Neural cell (in vitro differentiated cells): ENCODE measurements at regions not wholly inside any gene's neighbourhood (a gene's known extent, or its start where the extent isn't known, plus 50 kb on each side); places are given as distances from the start of the nearest gene placed in this dataset.

Source experiments
- H2AFZ ChIP-seq: fragments of 200-600, 300-800 bp; sonication (generic), shearing (Covaris generic); 2 replicates; pipeline ENCODE4 v1.6.0; 2014; ENCODE audit warnings: low read depth, mild to moderate bottlenecking, antibody characterized with exemption, low read length, moderate library complexity
- H3F3A ChIP-seq: fragments of 200-600 bp; shearing (Covaris generic); 2 replicates; pipeline ENCODE4 v1.6.1; 2016; ENCODE audit warnings: mild to moderate bottlenecking, moderate library complexity, mixed read lengths, antibody characterized with exemption, low read length; ENCODE audit not compliant: insufficient read depth, poor library complexity, severe bottlenecking
- H3K27ac ChIP-seq: fragments of 200-600, 300-800 bp; sonication (generic), shearing (Covaris generic); 2 replicates; pipeline ENCODE4 v1.5.1; 2014; ENCODE audit warnings: mild to moderate bottlenecking, low read length, moderate library complexity
- H3K27me3 ChIP-seq: fragments of 300-800, 200-600 bp; sonication (generic), shearing (Covaris generic); 2 replicates; pipeline ENCODE4 v1.6.0; 2014; ENCODE audit warnings: mild to moderate bottlenecking, low read depth, low read length, moderate library complexity; ENCODE audit not compliant: insufficient read depth
- H3K36me3 ChIP-seq: fragments of 300-800, 200-600 bp; sonication (generic), shearing (Covaris generic); 2 replicates; pipeline ENCODE4 v1.5.1; 2014; ENCODE audit warnings: mild to moderate bottlenecking, antibody characterized with exemption, low read length, moderate library complexity; ENCODE audit not compliant: insufficient read depth
- H3K4me2 ChIP-seq: fragments of 300-800, 200-600 bp; sonication (generic), shearing (Covaris generic); 2 replicates; pipeline ENCODE4 v1.6.0; 2014; ENCODE audit warnings: mild to moderate bottlenecking, low read length
- H3K4me3 ChIP-seq: fragments of 300-800, 200-600 bp; sonication (generic), shearing (Covaris generic); 2 replicates; pipeline ENCODE4 v1.5.1; 2014; ENCODE audit warnings: mild to moderate bottlenecking, low read length, moderate library complexity
- H3K79me2 ChIP-seq: fragments of 200-600 bp; shearing (Covaris generic); replicated peaks from 2 replicates; pipeline ENCODE4 v1.6.0; 2014; ENCODE audit warnings: mild to moderate bottlenecking, low read length, moderate library complexity; ENCODE audit not compliant: insufficient read depth
- H3K9ac ChIP-seq: fragments of 300-800, 200-600 bp; sonication (generic), shearing (Covaris generic); 2 replicates; pipeline ENCODE4 v1.6.1; 2016; ENCODE audit warnings: mild to moderate bottlenecking, low read length, mixed read lengths
- H3K9me2 ChIP-seq: fragments of 200-600 bp; shearing (Covaris generic); 2 replicates; pipeline ENCODE4 v1.6.1; 2016; ENCODE audit warnings: mild to moderate bottlenecking, low read length, mixed read lengths; ENCODE audit not compliant: insufficient read depth
- H3K9me3 ChIP-seq: fragments of 200-600, 300-800 bp; sonication (generic), shearing (Covaris generic); 2 replicates; pipeline ENCODE4 v1.6.1; 2016; ENCODE audit warnings: mild to moderate bottlenecking, mixed run types, low read length, moderate library complexity, mixed read lengths
- H4K20me1 ChIP-seq: fragments of 200-600 bp; shearing (Covaris generic); 2 replicates; pipeline ENCODE4 v1.6.1; 2016; ENCODE audit warnings: mild to moderate bottlenecking, mixed run types; ENCODE audit not compliant: insufficient read depth
- CTCF ChIP-seq: fragments of 450-650 bp; IDR thresholded peaks from 2 replicates; pipeline ENCODE4 v1.5.1; 2014; ENCODE audit warnings: antibody characterized with exemption, mild to moderate bottlenecking, moderate library complexity; ENCODE audit not compliant: poor library complexity, severe bottlenecking
- EP300 ChIP-seq: fragments of 450-650 bp; conservative IDR thresholded peaks from 2 replicates; pipeline ENCODE4 v1.6.1; 2014; ENCODE audit warnings: antibody characterized with exemption, mild to moderate bottlenecking, moderate library complexity; ENCODE audit not compliant: poor library complexity, severe bottlenecking
- EZH2 ChIP-seq: fragments of 200-600, 300-800 bp; shearing (Covaris generic), sonication (generic); IDR thresholded peaks from 2 replicates; pipeline ENCODE4 v1.6.1; 2014; ENCODE audit warnings: antibody characterized with exemption, low read length, borderline replicate concordance, mild to moderate bottlenecking; ENCODE audit not compliant: insufficient read depth, poor library complexity, severe bottlenecking
- MXI1 ChIP-seq: fragments of 450-650 bp; conservative IDR thresholded peaks from 2 replicates; pipeline ENCODE4 v1.6.1; 2014; ENCODE audit warnings: antibody characterized with exemption, mild to moderate bottlenecking; ENCODE audit not compliant: poor library complexity, severe bottlenecking
- POLR2AphosphoS5 ChIP-seq: IDR thresholded peaks from 2 replicates; pipeline ENCODE4 v1.6.1; 2012
- RAD21 ChIP-seq: fragments of 450-650 bp; conservative IDR thresholded peaks from 2 replicates; pipeline ENCODE4 v1.6.1; 2014; ENCODE audit warnings: antibody characterized with exemption, mild to moderate bottlenecking, moderate library complexity
- REST ChIP-seq: IDR thresholded peaks from 2 replicates; pipeline ENCODE4 v1.6.1; 2012; ENCODE audit warnings: borderline replicate concordance
- SMC3 ChIP-seq: fragments of 450-650 bp; conservative IDR thresholded peaks from 2 replicates; pipeline ENCODE4 v1.6.1; 2014; ENCODE audit warnings: antibody characterized with exemption, mild to moderate bottlenecking, moderate library complexity; ENCODE audit not compliant: poor library complexity
- TAF1 ChIP-seq: IDR thresholded peaks from 2 replicates; pipeline ENCODE4 v1.6.1; 2012; ENCODE audit warnings: low read depth

DNA sequence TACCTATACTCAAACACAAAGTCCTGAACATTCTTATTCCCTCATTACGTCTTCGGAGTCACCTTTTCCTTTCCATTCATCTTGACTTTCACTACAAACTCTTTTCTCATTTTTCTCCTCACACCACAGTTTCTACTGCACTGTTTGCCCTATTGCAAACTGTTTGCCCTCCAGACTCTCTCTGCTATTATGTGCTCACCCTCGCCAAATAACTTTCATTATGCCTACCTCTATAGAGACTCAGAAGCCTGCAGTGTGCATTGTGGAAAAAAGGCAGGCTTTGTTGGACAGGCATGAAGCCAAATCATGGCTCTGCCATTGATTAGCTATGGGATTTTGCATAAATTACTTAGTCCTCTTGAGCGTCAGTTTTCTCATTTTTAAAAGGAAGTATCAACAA lies 246.6 kb upstream of the CCDC196 start:
- no peak for TF ChIP-seq SMC3
- no peak for TF ChIP-seq POLR2AphosphoS5
- TF ChIP-seq CTCF = no peak
- no peak for TF ChIP-seq REST
- no peak for TF ChIP-seq EP300
- TF ChIP-seq TAF1 = no peak
- no peak for TF ChIP-seq RAD21
- no peak for TF ChIP-seq MXI1
- no peak for TF ChIP-seq EZH2
- Histone ChIP-seq H3K9me2 (no peaks in the 10 kb centered on the region), H3K4me2 (no peak overlapping the region), H4K20me1 (no peaks in the 10 kb centered on the region), H3K4me3 (no peak overlapping the region), H2AFZ (no peak overlapping the region), H3K27ac (no peak overlapping the region), H3K79me2 (no peaks in the 10 kb centered on the region), H3K9ac (no peak overlapping the region), H3K36me3 (no peaks in the 10 kb centered on the region), H3F3A (no peaks in the 10 kb centered on the region), H3K9me3 (no peaks in the 10 kb centered on the region), H3K27me3 (peaks cover 31% of the 10 kb centered on the region)

DNA sequence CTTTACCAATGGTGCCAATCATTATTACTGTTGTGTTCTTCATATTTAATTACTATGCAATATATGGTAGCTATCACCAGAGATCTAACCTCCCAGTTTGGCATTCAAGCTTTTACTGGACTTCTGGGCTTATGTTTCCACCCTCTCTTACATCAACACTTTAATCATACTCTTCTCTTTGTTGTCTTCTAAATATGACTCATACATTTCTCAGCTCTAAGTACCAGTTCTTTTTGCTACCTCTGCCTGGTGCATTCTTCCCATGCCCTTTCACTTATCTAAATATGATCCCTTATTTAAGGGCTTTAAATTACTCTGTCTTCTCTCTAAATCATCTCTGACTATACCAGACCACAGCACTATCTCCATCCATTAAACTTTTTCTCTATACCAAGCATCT lies 246.1 kb upstream of the CCDC196 start:
- no peaks in the 10 kb centered on the region for H3K9me2 ChIP-seq
- no peak overlapping the region for H3K4me2 ChIP-seq
- no peak for TF ChIP-seq POLR2AphosphoS5
- TF ChIP-seq REST = no peak
- peaks cover 31% of the 10 kb centered on the region for H3K27me3 ChIP-seq
- no peaks in the 10 kb centered on the region for H3K9me3 ChIP-seq
- H3K4me3 ChIP-seq = no peak overlapping the region
- H3K27ac ChIP-seq = no peak overlapping the region
- no peak overlapping the region for H2AFZ ChIP-seq
- no peaks in the 10 kb centered on the region for H4K20me1 ChIP-seq
- no peaks in the 10 kb centered on the region for H3K79me2 ChIP-seq
- H3K36me3 ChIP-seq = no peaks in the 10 kb centered on the region
- H3K9ac ChIP-seq = no peak overlapping the region
- H3F3A ChIP-seq = no peaks in the 10 kb centered on the region
